ENCODE measurements at regions not wholly inside any gene's neighbourhood (a gene's known extent, or its start where the extent isn't known, plus 50 kb on each side); places are given as distances from the start of the nearest gene placed in this dataset.

GRCh38 chr18:34075963-34076860, 148.5 kb downstream of the NOL4 start:
- DNase-seq, result no peak

GRCh38 chr18:34061226-34061625, 163.5 kb downstream of the NOL4 start:
- DNase-seq, result no peak

GRCh38 chr18:34055227-34055626, 169.5 kb downstream of the NOL4 start:
- no peak for DNase-seq

- no peak for DNase-seq
Measured at GRCh38 chr18:34050661-34051060, 174.1 kb downstream of the NOL4 start.

GRCh38 chr18:34049511-34049910, 175.2 kb downstream of the NOL4 start:
- no peak for DNase-seq

DNA sequence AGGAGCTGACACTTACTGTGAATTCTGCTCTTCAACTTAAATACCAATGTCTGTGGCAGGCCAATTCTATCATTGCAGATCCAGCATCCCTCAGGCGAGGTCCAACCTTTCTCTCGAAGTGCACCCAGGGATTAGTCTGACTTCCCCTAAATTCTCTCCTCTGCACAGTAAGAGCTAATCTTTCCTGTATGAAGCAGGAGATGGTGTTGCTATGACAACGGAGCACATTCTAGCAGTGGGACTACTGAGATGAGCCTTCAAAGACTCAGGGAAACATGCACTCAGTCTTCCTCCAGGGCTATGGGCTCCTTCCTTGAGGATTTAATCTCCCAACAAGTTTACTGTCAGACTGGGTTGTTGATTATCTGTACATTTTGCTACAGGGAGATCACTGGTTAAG, 176.3 kb downstream of the NOL4 start:
- DNase-seq, result no peak

- no peak for DNase-seq
Measured at GRCh38 chr18:34042423-34043146, 182.1 kb downstream of the NOL4 start.

- DNase-seq, result no peak
Measured at GRCh38 chr18:34039611-34040010, 185.1 kb downstream of the NOL4 start.

DNA sequence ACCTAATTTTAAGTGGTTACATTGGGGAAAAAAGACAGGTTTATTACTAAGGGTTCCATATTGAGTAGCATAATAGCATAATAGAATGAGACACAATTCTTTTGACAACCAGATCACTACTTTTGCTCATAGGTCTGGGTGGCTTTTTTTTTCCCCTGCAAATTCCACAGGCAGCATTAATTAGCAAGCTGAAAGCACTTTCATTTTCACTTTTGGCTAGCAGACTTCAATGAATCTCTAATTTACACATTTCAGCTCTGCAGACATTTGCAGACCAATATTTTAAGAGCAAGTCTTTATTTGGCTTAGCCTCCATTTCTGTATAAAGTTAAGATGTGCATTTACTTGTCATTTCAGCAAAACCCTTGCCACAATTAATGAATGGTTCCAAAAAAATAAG, 185.5 kb downstream of the NOL4 start:
- DNase-seq, result no peak

GRCh38 chr18:34038086-34038485, 186.6 kb downstream of the NOL4 start:
- no peak for DNase-seq

DNA sequence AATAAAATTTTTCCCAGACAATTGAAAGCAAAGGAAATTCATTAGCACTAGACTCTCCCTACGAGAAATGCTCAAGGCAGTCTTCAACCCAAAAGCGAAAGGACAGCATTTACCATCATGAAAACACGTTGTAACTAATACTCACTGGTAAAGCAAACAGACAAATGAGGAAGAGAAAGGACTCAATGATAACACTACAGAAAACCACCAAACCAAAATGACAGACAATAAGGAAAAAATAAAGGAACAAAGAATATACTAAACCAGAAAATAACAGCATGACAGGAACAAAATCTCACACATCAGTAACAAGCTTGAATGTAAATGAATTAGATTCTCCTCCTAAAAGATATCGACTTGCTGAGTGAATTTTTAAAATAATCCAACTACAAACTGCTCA, 190.7 kb downstream of the NOL4 start:
- no peak for DNase-seq

GRCh38 chr18:34031810-34032209, 192.9 kb downstream of the NOL4 start:
- DNase-seq, result no peak

GRCh38 chr18:34028324-34028723, 196.4 kb downstream of the NOL4 start:
- DNase-seq, result no peak

DNA sequence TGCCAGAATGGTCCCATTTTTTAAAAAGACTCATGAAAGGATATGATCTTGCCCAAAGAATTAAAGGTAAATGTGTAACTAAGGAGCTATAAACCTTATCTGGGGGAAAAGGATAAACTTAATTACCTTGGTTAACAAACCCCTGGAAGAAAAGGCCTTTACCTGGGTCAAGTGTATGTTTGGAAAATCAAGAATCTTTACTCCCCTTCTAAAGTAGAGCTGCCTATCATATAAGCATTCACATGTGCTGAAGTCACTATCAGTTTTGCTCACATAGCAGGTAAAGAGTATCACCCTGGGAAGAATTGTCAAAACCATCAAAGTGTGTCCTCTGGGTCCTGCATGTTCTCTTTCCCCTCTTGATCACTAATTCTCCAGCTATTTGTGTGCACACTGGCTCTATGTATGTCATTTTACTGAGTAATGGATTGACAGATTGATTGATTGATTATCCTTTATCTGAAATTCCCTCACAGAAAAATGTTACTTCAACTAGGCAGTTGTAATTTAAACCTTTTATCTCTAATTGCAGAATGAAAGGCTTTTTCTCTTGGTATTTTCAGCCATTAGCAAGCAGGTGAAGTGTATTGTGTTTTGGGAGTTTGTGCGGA, 199.4 kb downstream of the NOL4 start:
- no peak for DNase-seq

DNA sequence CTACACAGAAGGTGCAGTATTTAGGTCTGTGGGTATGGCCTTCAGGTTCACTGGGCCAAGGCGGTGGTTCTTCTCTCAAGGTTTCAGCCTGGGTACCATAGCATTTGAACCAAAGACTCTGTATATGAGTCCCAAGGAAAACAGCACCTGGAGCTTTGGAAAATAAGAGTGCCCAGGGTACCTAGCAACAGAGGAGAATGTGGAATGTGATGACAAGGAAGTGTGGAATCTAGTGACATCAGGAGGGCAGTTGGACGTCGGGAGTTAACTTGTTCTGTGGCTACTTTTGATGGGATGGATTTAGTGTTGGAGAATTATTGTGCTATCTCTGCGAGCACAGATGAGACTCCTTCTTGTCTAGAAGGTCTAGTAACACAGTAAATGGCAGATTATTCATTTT, 201.2 kb downstream of the NOL4 start:
- DNase-seq, result no peak

GRCh38 chr18:34018336-34018735, 206.4 kb downstream of the NOL4 start:
- DNase-seq, result no peak

DNA sequence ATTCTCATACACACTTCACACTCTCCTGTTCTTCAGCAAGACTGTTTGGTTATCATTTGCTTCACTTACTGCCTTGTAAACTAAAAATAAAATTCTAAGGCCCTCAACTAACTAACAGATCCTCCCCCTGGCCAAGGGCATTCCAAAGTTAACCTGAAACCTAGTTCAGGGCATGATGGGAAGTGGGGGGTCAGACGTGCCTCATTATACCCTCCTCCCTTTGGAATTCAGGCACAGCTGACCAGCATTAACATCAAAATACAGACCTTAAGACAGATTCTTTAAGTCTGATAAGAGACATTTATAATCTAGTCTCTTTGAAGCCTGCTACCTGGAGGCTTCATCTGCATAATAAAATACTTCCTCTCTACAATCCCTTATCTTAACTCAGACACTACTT, 221.0 kb downstream of the NOL4 start:
- no peak for DNase-seq

DNA sequence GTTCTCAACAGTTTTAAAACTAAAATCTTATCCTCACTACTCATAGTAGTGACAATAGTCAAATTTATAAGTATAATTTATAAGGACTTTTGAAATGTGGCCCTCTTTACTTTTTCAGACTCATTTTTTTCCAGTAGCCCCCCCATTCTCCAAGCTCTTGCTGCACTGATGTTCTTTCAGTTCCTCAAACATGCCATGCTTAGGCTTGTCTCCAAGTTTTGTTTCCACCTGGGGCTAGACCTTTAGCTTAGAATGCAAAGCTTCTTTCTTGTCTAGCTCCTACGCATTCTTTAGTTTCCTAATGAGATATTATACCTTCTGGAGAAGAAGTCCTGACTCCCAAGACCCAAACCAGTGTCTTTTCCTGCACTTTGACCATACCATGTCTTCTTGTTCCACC, 222.6 kb downstream of the NOL4 start:
- no peak for DNase-seq

GRCh38 chr18:34001376-34001775, 223.3 kb downstream of the NOL4 start:
- no peak for DNase-seq

DNA sequence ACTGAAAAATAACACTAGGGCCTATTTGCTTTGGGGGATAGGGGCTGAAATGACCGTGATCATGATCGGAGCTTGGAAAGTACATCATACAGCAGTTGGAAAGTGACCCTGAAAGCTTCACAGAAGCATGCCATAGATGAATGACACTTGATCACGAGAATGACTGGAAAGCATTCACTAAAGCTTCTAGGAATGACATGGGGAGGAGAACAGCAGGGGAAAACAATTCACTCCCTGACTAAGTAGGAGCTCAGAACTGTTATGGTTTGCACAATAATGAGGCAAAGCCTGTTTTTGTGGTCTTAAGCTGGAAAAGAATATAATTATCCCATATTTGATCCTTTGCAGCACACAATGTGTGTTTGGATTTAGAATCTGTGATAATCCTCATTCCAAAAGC, 237.5 kb downstream of the NOL4 start:
- no peak for DNase-seq

- DNase-seq, result no peak
Measured at GRCh38 chr18:33983126-33983525, 241.6 kb downstream of the NOL4 start.

DNA sequence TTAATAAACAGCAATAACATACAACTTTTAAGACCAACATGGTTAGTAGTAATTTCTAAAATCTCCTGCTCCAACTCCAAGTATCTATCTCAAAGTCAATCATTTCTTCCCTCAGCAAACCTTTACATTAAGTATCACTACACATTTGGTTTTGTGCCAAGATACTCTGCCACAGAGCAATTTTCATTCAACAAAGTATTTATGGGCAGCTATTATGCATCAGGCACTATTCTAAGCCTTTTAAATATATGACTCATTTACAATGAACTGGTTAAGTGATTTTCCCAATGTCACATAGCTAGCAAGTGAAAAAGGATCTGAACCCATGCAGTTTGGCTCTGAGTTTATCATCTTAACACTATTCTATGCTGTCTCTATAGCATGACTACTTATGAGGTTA, 264.3 kb downstream of the NOL4 start:
- no peak for DNase-seq

DNA sequence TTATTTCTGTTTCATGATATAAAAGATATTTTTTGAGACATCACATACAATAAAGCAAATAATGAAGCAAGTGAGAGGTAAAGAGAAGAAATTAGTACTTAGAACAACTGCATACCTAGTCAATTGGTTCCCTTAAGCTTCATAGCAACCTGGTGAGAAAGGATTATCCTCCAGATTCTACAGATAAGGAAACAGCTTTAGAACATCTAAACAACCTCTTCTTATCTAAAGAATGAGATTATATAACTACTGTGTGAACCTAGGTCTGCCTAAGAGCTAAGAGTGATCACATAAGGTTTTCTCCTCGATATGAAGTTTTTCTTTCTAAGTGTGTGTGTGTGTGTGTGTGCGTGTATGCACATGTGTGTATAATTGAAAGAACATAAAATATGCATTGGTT, 265.1 kb downstream of the NOL4 start:
- DNase-seq, result no peak

- no peak for DNase-seq
Measured at GRCh38 chr18:33957707-33958106, 267.0 kb downstream of the NOL4 start.

Data from hindlimb muscle (tissue), 1 donor.